ENCODE measurements at regions not wholly inside any gene's neighbourhood (a gene's known extent, or its start where the extent isn't known, plus 50 kb on each side); places are given as distances from the start of the nearest gene placed in this dataset.

- peaks cover 6% of the 10 kb centered on the region for H3K4me1 ChIP-seq (ENCODE audit: insufficient read depth, low read length)
- in situ Hi-C loops (cut with HindIII; ENCODE audit: extremely low pct_ligation_motif_present, low pct_unique_long_range_greater_than_20kb) (no loop called here), intact Hi-C loops (cut with micrococcal nuclease; ENCODE audit: unreplicated experiment) (no loop called here)
- TF ChIP-seq, protein P1, sequence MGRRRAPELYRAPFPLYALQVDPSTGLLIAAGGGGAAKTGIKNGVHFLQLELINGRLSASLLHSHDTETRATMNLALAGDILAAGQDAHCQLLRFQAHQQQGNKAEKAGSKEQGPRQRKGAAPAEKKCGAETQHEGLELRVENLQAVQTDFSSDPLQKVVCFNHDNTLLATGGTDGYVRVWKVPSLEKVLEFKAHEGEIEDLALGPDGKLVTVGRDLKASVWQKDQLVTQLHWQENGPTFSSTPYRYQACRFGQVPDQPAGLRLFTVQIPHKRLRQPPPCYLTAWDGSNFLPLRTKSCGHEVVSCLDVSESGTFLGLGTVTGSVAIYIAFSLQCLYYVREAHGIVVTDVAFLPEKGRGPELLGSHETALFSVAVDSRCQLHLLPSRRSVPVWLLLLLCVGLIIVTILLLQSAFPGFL (CRISPR knock-in tag; IDR thresholded peaks at IDR 0.05), result no peak
- TF ChIP-seq XBP1 (CRISPR knock-in tag; IDR thresholded peaks at IDR 0.05) (no peak), ZNF256 (CRISPR knock-in tag; conservative IDR thresholded peaks at IDR 0.05) (no peak), ZNF292 (CRISPR knock-in tag; IDR thresholded peaks at IDR 0.05; ENCODE audit: borderline replicate concordance, low read depth) (no peak), ZSCAN29 (CRISPR knock-in tag; conservative IDR thresholded peaks at IDR 0.05) (no peak), RCOR2 (CRISPR knock-in tag; IDR thresholded peaks at IDR 0.05) (no peak), TSC22D2 (CRISPR knock-in tag; IDR thresholded peaks at IDR 0.05; ENCODE audit: borderline replicate concordance) (no peak), NPAS2 (CRISPR knock-in tag; IDR thresholded peaks at IDR 0.05; ENCODE audit: borderline replicate concordance) (no peak), GFI1 (CRISPR knock-in tag; IDR thresholded peaks at IDR 0.05; ENCODE audit: borderline replicate concordance) (no peak), SYNCRIP (IDR thresholded peaks at IDR 0.05; ENCODE audit: insufficient read depth, low read depth, low read length) (no peak), TBX2 (CRISPR knock-in tag; IDR thresholded peaks at IDR 0.05; ENCODE audit: borderline replicate concordance) (no peak), ZNF570 (CRISPR knock-in tag; IDR thresholded peaks at IDR 0.05; ENCODE audit: borderline replicate concordance) (no peak), ZBTB1 (CRISPR knock-in tag; IDR thresholded peaks at IDR 0.05; ENCODE audit: borderline replicate concordance) (no peak), MEIS2 (CRISPR knock-in tag; IDR thresholded peaks at IDR 0.05) (no peak), ZNF281 (CRISPR knock-in tag; IDR thresholded peaks at IDR 0.05; ENCODE audit: borderline replicate concordance) (no peak)
- no peak overlapping the region for H2AFZ ChIP-seq (ENCODE audit: low read length)
- POLR2A ChIA-PET, result no interaction called here
- H4K20me1 ChIP-seq (ENCODE audit: insufficient read depth, low read length), result no peaks in the 10 kb centered on the region
- H3K4me2 ChIP-seq (ENCODE audit: low read depth, low read length), result no peak overlapping the region
- H3K4me3 ChIP-seq (replicated peaks in 1 of 3; ENCODE audit: insufficient read depth in 1 of 3, low read depth in 2 of 3, low read length in 3 of 3), result no peak overlapping the region
- H3K79me2 ChIP-seq (ENCODE audit: insufficient read depth, low read length), result no peaks in the 10 kb centered on the region
- FAIRE-seq (no peak), DNase-seq (ENCODE audit: low spot score) (no peak), ATAC-seq (no peak)
- no TSS peak for BruUV-seq (replicated peaks)
- no peak overlapping the region for H3K9ac ChIP-seq (ENCODE audit: insufficient read depth, low read depth, low read length)
- H3K9me3 ChIP-seq (ENCODE audit: low read length), result no peaks in the 10 kb centered on the region
- no peak overlapping the region for H3K27ac ChIP-seq (ENCODE audit: extremely low read length, insufficient read depth, low read length)
- H3K27me3 ChIP-seq (ENCODE audit: control insufficient read depth in 1 of 2, insufficient read depth in 2 of 2, low read length in 2 of 2), result 0 out of 5 replicates have a peak, but pooled peaks cover 0 to 3% of the 10 kb centered on the region in 2 experiments
- CTCF ChIA-PET (ENCODE audit: low intra/inter-chr PET ratio, low total read pairs), result no interaction called here
- no peaks in the 10 kb centered on the region for H3K36me3 ChIP-seq (replicated peaks in 1 of 2; ENCODE audit: control insufficient read depth in 1 of 2, insufficient read depth in 2 of 2, low read length in 2 of 2)
Observed at GRCh38 chr3:102057781-102058421, 208.6 kb downstream of the NFKBIZ start.
